ENCODE measurements at regions not wholly inside any gene's neighbourhood (a gene's known extent, or its start where the extent isn't known, plus 50 kb on each side); places are given as distances from the start of the nearest gene placed in this dataset.

DNA sequence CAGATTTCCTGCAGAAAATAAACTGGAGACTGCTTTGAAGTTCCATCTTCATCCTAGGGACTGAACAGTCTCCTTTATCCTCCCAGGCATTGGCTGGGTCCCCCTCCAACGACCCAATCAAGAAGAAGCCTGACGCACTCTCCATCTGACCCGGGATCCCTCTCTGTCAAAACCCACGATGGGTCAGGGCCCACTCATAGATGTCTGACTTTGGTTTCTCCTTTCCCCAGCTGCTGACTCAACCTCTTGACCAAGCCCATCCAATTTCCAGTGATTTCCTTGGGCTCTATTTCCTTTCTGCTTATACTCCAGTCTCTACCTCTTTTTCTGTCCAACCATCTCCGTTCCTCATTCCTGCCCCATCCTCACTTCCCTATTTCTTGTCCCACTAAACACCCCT lies 189.7 kb downstream of the MIAT start:
- no peak for DNase-seq (ENCODE audit: low read depth)

DNA sequence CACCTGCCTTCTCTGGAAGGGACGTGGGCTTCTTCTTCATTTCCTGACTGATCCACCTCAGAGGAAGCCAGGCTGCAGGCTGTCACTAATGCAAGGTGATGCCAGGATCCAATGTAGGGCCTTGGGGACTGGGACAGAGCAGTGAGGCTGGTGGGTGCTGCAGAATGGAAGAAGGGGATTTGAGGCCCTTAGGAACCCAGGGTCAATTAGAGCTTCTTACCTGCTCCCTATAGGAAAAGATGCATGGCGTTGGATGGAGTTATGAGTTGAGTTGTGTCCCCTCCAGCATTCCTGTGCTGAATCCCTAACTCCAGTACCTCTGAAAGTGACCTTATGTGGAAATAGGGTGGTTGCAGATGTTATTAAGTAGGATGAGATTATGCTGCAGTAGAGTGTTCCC lies 190.4 kb downstream of the MIAT start:
- DNase-seq (ENCODE audit: low read depth), result no peak

DNA sequence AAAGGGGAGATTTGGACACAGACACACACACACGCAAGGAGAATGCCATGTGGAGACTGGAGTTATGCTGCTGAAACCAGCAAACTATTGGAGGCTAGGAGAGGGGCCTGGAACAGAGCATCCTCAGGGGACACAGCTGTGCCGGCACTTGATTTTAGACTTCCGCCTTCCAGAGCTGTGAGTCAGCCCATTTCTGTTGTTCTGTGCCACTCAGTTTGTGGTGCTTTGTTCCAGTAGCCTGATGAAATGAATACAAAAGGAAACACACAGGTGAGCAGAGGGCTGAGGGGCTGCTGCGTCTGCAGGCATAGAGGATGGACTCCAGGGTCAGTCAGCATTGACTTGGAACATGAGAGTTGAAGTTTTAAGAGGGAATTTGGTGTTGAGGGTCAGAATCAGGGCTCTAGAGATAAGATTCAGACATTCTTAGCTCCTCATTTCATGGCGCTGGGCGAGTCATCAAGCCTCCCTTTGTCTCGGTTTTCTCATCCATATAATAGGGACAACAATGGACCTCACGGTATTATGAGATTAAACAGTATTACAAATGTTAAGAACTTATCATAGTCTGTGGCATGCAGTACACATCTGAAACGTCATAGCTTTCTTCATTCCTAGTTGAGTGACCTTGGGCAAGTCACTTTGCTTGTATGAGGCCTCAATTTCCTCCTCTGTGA lies 191.0 kb downstream of the MIAT start:
- no peak for DNase-seq (ENCODE audit: low read depth)

DNA sequence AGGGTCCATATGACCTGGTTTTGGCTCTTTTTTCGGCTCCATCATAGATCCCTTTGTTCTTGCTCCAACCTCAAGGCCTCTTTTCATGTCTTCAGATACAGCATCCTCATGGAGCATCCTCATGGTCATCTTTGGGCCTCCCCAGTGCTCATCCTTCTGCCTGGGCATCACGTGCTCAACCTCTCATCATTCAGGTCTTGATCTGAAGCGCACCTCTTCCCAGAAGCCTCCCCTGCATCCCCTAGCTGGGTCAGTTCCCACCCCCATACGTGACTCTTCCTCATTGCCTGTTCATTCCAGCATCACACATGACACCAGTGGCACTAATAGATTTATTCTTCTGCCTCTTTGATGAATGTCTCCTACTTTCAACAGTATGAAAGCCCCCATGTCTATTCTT lies 192.2 kb downstream of the MIAT start:
- no peak for DNase-seq (ENCODE audit: low read depth)

DNA sequence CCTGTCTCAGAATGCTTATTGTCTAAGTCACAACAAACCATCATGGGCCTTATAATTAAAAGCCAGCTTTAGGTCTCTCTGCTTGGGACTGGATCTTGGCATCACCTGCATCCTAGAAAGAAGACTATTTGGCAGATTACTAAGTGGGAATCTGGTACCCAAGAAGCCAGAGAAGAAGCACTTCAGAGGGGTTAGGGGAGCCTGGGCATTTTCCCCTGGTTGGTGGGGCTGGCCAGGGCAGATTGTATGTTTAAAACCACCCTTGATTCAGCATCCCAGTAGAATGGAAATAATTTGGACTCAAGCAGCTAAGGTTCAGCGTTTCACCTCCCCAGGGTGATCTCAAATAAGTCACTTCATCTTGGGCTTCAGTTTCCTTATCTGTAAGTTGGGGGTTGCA lies 193.7 kb downstream of the MIAT start:
- DNase-seq (ENCODE audit: low read depth), result no peak

DNA sequence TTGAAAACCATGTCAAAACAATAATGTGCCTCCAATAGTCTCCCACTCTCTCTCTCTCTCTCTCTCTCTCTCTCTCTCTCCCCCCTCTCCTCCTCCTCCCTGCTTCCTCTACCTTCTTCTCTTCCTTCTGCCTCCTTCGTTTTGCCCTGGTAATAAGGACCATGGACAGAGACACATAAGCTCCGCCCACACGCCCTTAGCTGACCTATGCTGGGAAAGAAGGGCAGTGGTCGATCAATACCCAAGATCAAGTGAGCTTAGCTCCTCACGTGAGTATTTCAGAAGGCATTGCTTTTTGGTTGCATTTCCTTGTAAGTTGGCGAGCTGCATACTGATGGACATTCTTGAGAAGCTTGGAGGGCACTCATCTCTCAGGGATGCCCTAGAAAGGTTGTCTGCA lies 194.8 kb downstream of the MIAT start:
- DNase-seq (ENCODE audit: low read depth), result no peak

DNA sequence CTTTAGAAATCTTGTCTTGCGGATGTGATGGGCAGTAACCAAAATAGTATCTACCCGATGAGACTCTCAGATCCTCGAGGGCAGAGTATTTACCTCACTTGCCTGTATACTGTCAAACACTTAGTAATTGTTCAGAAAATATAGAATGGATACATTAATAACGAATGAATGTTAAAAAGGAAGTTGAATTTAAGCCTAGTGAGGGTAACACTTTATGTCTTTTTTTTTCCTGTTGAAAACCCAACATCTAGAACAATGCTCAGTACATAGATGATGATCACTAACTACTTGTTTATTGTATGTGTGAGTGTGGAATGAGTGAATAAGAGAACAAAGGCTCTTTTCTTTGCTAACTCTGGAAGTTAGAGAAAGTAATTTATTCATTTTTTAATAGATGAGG lies 195.7 kb downstream of the MIAT start:
- DNase-seq (ENCODE audit: low read depth), result no peak

DNA sequence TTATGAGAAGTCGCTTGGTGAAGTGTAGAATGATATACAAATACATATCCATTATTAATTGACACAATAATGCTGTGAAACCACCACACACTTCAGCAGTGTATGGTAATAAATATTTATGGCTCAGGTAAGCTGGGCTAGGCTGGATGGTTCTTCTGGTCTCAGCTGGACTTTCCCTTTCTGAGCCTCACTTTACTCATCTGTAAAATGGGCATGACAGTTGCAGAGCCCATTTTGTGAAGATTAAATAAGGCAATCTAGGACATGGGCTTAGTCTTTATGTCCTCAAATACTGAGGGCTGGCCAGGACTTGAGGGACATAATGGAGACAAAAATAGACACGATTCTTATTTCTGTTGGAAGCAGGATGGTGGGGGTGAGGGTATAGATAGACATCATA lies 196.1 kb downstream of the MIAT start:
- DNase-seq (ENCODE audit: low read depth), result no peak

DNA sequence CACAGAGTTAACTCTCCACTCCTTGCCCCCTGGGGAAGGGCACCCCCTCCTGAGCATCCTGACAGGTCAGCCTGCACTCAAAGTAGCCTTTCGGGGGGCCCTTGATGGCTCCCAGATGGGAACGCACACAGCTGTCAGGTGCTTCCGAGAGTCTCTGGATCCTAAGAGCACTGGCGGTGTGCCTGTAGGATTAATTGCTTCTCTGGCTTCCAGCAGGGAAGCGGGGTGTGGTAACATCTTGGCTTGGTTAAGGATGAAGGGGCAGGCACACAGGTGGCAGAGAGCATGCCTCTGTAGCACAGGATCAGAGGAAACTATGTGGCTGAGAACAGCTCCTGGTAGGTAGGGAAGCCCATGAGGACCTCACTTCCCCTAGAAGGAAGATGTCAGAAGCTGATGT lies 199.8 kb downstream of the MIAT start:
- DNase-seq (ENCODE audit: low read depth), result no peak

DNA sequence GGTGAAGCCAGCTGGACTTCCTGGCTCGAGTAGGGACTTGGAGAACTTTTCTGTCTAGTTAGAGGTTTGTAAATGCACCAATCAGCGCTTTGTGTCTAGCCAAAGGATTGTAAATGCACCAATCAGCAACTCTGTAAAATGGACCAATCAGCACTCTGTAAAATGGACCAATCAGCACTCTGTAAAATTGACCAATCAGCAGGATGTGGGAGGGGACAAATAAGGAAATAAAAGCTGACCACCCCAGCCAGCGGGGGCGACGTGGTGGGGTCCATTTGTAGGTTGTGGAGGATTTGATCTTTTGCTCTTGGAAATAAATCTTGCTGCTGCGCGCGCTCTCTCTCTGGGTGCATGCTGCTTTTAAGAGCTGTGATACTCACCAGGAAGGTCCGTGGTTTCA lies 202.9 kb downstream of the MIAT start:
- no peak for DNase-seq (ENCODE audit: low read depth)

DNA sequence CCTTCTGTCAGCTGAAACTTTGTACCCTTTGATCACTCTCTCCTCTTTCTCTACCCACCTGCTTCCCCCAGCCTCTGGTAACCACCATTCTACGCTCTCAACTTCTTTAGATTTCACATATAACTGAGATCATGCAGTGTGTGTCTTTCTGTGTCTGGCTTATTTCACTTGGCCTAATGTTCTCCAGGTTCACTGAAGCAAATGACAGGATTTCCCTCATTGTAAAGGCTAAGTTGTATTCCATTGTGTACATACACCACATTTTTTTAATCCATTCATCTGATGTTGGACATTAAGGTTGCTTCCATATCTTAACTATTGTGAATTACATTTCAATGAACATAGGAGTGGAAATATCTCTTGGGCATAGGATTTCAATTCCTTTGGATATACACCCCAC lies 207.6 kb downstream of the MIAT start:
- DNase-seq (ENCODE audit: low read depth), result no peak

DNA sequence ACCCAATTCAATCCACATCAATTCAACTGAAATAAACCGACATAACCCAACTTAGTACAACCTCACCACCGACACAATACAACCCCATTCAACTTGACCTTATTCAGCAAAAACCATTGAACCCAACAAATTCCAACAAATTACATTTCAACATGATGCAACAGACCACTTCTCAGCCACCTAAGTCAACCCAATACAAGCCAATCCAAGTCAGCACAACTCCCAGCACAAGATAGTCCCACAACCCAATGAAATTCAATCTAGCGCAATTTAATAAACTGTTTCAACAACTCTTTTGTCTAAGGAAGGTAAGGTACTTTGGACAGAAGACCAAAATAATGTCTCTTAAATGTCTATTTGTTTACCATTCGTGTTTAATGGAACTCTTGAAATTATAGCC lies 226.0 kb downstream of the MIAT start:
- no peak for DNase-seq (ENCODE audit: low read depth)

DNA sequence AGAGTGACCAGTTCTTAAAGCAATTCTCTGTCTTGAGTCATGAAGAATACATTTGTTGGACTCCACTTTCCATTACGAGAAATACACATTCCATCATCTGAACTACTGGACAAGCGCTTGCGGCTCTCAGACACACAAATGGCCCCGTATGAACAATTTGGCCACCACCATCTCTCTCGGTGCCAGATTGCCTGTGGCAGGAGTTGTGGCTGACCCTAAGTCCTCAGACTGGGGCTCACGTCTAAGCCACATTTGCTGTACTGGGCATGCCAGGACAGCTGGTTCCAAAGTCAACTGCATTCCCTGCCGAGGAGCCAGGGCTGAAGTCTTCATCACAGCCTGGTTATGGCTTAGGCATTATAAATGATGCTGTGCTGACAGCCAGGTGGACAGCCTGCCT lies 227.5 kb downstream of the MIAT start:
- DNase-seq (ENCODE audit: low read depth), result no peak

DNA sequence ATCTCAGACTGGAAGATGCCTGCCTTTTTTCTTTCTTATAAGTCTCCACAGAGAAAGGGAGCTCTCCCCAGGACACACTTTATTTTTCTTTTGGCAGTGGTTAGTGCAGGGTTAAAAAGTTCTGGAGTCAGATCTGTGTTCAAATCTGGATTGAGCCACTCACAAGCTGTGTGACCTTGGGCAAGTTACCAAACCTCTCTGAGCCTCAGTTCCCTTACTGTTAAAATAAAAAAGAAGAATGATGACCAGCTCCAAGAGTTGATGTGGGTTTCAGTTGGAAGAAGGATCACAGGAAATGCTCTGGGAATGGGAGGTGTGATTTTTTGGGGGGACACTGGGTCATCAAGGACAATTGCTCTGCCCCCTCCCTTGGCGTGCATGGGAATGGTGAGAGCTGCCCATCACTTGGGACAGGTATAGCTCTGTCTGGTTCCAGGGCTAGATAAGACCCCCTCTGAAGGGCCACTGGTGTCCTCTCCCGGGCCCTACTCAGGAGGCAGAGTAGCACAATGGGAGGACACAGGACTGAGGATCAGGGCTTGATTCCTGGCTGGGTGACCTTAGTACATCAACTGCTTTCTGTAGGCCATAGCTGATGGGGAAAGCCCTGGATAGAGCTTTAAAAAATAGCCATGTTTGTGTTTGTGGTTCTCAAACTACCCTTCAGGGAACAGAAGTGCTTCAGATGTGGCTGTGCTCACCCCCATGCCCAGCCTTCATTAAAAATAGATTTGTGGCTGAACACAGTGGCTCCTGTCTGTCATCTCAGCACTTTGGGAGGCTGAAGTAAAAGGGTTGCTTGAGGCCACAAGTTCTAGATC lies 228.3 kb downstream of the MIAT start:
- DNase-seq (ENCODE audit: low read depth), result no peak

DNA sequence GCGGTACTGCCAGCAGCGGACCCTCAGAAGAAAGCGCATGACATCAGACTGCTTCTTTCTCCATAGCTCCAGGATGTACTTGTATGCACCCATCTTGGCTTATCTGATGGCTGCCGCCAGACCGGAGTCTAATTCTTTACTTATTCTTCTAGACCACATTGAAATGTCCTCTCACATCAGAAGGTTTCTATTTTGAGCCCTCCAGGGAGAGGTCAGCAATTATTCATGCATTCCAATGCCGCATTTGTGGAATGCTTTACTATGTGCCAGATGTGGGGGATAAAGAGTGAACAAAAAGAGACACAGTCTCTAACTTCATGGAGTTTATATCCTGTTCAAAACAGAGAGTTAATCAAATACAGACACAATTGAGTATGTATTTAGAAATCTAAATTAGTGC lies 230.1 kb downstream of the MIAT start:
- DNase-seq (ENCODE audit: low read depth), result no peak

DNA sequence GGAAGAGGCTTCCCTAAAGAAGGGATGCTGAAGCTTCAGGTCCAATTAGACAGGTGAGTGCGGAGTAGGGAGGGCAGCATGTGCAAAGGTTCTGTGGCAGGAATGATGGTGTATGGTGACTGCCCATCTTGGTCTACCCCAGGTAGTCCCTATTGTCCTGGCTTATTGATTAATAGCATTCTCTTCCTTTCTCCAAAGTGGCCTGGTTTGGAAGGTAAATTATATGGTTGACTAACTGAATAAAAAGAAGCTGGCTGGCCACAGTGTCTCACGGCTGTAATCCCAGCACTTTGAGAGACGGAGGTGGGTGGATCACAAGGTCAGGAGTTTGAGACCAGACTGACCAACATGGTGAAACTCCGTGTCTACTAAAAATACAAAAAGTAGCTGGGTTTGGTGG lies 230.5 kb downstream of the MIAT start:
- no peak for DNase-seq (ENCODE audit: low read depth)

DNA sequence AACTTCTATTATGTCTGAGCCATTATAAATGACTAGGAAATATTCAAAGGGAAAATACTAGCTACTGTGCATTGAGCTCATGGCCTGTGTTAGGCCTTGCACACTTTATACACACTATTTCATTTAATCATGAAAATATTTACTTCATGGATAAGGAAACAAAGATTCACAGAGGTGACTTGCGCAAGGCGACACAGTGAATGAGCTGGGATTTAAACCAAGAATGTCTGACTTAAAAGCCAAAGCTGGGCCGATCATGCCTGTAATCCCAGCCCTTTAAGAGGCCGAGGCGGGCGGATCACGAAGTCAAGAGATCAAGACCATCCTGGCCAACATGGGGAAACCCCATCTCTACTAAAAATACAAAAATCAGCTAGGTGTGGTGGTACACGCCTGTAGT lies 231.5 kb downstream of the MIAT start:
- DNase-seq (ENCODE audit: low read depth), result no peak

DNA sequence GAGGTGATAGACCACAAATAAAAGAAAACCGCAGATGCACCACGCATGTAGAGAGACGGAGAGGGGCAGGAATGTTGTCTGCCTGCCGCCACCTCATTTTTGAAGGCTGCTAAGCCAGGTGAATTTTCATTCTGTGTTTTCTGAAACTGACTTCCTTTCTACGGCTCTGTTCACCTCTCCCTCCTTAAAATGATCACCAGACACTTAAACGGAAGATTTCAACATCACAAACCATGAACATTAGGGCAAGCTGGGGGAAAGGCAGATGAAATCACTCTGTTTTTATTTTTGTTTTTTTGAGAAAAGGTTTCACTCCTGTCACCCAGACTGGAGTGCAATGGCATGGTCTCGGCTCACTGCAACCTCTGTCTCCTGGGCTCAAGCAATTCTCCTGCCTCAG lies 232.4 kb downstream of the MIAT start:
- no peak for DNase-seq (ENCODE audit: low read depth)

DNA sequence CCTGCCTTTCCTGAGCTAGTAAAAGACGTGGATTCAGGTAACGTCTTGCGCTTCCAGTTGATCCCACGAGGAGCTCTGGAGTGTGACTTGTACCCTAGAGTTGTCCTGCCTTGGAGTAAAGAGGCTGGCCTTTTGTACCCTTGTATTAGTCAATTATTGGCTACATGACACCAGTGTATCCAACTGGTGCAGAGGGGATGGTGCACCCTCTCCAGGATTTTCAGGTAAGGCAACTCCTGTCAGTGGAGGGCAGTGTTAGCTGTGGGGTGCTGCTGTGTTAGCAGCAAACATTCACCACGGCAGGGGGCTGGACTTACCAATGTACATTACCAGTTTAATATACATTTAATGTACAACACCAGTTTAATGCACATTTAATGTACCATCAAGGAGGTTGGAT lies 233.5 kb downstream of the MIAT start:
- no peak for DNase-seq (ENCODE audit: low read depth)

DNA sequence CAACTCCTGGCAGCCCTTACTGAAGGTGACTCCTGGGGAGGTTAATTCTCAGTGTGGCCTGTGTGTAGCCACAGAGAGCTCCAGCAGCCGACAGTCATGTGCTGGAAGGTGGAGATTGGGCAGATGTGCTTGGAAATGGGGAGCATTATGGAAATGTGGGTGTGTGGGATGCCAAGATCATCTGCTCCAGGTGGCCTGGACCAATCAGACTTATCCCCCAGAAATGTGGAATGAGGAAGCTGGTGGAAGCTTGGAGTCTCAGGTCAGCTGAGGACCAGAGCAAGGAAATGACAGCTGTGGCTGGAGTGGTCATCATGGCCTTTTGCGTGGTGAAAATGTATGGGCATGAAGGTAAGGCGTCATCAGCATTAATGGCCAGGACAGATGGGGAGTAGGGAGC lies 234.0 kb downstream of the MIAT start:
- DNase-seq (ENCODE audit: low read depth), result no peak

DNA sequence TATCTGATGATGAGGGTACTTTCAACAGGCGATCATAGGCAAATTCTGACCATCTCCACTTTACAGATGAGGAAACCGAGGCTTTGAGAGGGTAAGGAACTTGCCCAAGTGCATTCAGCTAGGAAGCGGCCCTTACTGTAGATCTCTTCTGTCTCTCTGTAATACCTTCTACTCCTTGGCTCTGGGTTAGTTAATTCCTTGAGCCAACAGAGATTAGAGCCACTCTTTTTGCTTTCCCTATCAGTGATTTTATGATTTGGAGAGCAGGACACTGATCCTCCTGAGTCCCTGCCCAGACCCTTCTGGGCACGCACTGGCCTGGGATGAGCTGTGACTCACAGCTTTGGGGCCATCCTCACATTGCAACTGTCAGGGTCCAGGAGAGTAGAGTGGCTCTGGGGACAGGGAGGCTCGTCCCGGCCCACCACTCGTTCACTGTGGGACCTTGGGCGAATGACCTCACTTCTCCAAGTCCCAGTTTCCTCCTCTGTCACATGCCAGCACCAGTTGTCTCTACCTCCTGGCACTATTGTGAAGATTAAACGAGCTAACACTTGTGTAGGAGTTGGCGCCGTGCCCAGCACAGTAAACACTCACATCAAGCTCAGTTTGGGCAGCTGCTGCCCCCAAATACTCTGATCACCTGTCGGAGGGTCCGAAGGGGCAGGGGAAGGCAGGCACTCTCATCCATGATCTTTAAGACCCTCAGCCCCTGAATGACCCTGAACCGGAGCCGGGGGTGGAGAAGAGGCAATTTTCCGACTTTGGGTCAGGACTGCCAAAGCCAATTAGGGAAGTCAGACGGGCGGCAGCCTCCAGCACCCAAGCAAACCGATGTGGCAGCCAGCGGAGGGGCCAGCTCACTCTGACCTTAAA lies 235.0 kb downstream of the MIAT start:
- no peak for DNase-seq (ENCODE audit: low read depth)

DNA sequence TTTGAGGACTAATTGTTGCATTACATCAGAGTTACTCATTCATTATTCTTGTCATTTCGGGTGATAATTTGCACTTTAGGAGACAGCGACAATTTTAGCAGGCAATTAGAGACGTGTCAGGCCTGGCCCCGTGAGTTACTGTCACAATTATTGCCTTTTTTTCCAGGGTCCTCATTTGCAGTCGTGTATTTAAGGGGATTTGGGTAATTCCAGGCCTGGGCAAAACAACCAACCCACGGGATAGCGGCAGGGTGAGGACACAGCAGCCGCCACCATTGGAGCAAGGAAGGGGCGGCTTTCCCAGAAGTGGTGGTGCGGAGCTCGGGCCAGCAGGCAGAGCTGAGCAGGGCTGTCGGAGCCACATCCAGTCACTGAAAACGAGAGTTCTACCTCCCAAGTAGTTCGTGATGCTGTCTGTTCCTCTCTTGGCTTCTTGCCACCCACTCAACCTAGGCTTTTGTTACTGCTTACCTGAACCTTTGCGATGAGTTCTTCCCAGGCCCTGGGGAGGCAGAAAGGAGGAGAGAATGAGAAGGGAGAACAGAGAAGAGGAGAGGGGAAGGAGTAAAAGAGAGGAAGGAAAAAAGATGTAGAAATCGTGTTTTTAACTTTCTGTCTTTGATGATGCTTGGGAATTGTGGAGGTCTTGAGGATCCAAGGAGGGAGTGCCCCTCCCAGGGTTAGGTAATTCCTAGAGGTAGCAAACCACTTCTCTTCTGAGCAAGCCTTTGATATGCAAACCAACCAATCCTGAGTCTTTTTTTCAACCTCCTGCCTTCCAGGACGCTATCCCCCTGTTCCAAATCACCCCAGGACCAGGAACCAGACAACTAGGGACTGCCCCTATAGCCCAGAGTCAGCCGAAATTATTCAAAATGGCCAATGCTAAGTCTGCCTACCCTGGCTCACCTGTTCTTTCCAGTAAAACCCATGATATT lies 236.1 kb downstream of the MIAT start:
- no peak for DNase-seq (ENCODE audit: low read depth)
